Stimulated activated CD4-positive, alpha-beta T cell treated with anti-CD3 and anti-CD28 coated beads, Interleukin-1b, Interleukin-23, amount 100 ng/mL, for 4 hours (primary cell): ENCODE measurements at regions not wholly inside any gene's neighbourhood (a gene's known extent, or its start where the extent isn't known, plus 50 kb on each side); places are given as distances from the start of the nearest gene placed in this dataset.

ENCODE experiments used
- DNase-seq, 2 donors: peaks; one replicate each; pipeline ENCODE4 v3.0.0-alpha.2; 2020; ENCODE audit warnings: low read depth in 2 of 2

GRCh38 chr1:82215853-82216175 lies 415.1 kb downstream of the ADGRL2 start:
- DNase-seq, result no peak

- no peak for DNase-seq
Observed at GRCh38 chr1:82215056-82215852, 414.5 kb downstream of the ADGRL2 start.

DNA sequence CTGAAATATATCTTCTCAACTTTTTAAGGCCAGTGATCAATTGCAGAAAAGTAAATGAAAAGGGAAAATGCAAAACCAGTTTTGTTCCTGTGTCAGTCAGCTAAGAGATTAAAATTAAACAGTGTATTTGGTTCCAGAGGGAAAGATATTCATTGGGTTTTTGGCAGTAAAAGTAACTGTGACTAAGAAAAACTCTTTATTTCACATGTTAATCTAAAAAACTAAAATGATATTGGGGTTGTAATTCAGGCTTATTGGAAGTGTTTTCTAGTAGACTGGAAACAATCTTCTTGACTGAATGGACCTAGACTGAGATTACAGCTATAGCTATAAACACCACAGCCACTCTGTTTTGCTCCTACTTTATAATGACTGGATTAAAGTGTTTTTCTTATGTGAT lies 413.9 kb downstream of the ADGRL2 start:
- DNase-seq, result no peak

DNA sequence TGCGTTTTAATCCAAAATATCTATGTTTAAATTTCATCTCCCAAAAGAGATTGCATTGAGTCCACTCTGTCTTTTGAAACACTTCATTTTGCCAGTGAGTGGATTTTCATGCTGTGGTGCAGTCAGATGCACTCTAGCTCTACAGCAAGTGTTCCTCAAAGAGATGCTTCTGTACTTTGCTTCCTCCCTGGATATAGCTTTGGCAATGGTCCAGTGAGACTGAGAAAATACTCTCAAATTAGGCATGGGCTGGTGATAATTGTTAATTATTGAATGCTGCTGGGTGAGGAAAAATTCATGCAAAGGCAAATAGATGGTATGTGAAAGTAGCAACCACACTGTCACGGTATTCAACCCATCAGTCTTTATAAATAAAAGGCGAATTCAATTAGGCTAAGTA lies 396.9 kb downstream of the ADGRL2 start:
- no peak for DNase-seq

- DNase-seq, result no peak
Observed at GRCh38 chr1:82195245-82195644, 394.5 kb downstream of the ADGRL2 start.

DNA sequence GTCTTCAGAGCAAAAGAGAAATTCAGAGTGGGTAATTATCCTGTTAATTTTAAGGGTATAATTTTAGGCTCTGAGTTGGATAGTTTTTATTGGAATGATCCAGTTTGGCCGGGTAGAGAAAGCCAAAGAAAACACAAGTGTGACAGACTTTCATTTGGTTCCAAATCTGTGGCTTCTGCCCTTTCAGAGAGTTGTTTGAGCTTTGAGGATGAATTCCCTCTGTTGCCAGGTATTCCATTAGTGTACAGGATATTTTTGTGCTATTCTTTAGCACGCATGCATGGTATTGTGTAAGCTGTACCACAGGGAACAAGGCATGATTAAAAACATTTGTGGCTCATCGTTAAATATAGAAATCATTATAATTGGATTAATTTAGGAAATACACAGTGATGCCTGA lies 384.4 kb downstream of the ADGRL2 start:
- DNase-seq, result no peak

- DNase-seq, result no peak
Observed at GRCh38 chr1:82181846-82182245, 381.1 kb downstream of the ADGRL2 start.

DNA sequence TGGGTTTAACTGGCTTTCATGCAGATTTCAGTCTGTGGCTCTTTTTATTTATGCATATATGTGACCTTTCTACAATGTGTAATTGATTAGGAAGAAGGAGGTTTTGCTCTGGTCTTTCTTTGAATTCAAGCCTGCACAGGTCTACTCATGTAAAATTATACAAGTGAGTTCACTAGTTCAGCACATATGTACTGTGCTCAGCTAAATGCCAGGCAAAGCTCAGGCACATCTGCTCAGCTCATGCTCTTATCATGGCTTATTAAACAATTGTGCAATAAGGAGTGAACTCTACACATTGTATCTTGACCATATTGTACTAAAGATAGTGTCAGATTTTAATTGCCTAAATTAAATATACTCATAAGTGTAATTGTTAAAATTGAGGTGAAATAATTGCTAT lies 378.4 kb downstream of the ADGRL2 start:
- no peak for DNase-seq

- no peak for DNase-seq
Observed at GRCh38 chr1:82177192-82177591, 376.5 kb downstream of the ADGRL2 start.

GRCh38 chr1:82171955-82172354 lies 371.2 kb downstream of the ADGRL2 start:
- DNase-seq, result no peak

DNA sequence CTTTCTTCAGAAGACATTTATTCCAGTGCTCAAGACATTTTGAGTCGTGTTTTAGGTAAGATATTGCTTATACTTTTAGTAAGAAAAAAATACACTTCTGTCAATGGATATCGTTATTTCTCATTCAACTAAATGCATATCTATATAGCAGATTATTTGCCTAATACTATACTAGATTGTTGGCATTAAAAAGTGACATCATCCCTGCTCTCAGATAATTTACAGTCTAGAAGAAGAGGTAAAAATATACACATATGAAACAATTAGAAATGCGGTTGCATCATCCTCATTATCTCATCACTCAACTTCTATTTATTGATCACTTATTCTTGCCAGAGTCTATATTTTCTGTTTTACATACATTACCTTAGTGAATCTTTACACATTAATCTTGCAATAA lies 367.7 kb downstream of the ADGRL2 start:
- no peak for DNase-seq

GRCh38 chr1:82165304-82165703 lies 364.6 kb downstream of the ADGRL2 start:
- no peak for DNase-seq

GRCh38 chr1:82162486-82163420 lies 362.0 kb downstream of the ADGRL2 start:
- no peak for DNase-seq

- DNase-seq, result no peak
Observed at GRCh38 chr1:82161700-82162141, 361.0 kb downstream of the ADGRL2 start.

- no peak for DNase-seq
Observed at GRCh38 chr1:82160903-82161302, 360.2 kb downstream of the ADGRL2 start.

DNA sequence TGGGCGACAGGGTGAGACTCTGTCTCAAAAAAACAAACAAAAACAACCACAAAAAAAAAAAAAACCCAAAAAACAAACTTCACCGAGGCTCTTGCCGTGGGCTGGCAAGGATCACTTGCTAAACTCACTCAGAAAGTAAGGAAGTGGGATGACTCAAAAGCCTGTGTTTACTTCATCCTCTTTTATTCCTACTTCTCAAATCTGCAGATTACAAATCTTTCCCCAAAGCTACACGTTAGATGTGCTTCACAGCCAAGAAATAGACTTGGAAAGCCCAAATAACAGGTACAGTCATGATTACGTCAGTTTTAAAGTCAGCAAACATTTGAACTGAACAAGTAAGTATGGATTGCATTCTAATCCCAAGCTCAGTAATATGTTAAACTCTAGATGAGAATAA lies 359.3 kb downstream of the ADGRL2 start:
- no peak for DNase-seq

DNA sequence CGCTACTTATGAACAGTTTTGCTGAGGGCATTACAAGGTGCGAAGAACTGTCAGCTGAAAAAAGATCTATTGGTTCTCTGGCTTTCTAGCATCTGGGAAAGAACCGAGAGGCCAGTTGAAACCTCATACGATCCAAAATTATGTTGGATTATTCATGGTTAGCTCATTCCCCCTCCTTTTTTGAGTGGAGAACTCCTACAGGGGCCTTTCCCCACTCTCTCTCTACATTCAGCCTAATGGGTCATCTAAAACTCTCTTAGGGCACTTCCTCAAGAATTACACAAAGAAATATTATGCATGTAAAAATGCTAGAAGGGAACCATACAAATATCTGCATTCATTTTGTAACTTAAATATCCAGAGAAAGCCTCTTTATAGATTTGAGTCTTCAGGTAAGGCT lies 358.2 kb downstream of the ADGRL2 start:
- no peak for DNase-seq

DNA sequence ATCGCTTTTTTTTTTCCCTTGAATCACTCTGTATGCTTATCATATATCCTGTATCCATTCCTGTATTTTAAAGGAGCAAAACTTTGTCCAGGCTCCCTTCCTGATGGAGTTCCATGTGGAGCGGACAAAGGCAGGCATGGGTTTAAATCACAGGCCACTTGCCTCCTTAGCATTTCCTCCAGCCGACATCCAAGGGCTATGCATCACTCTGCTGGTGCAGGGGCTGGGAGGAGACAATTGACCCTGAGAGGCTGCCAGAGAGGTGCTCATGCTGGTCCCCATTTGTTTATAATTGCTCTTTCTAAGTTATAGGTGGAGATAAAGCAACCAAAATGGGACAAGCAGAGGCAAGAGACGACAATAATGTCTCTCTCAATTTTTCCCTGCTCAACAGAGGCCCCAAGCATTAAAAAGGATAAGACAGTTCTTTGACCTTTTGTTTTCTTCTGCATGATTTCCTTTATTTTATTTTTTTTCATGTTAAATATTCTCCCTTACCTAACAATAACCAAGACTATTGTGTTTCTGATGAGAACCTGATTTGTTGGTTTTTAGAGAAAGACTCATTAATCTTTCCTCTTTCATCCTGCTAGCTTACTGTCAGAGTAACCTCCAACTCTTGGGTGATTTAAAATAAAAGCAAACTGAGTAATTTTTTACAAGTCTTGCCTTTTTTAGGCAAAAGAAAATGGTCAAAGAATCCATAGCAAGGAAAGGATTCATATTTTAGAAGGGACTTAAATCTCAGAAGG lies 353.7 kb downstream of the ADGRL2 start:
- DNase-seq, result no peak

GRCh38 chr1:82153752-82154151 lies 353.0 kb downstream of the ADGRL2 start:
- no peak for DNase-seq

DNA sequence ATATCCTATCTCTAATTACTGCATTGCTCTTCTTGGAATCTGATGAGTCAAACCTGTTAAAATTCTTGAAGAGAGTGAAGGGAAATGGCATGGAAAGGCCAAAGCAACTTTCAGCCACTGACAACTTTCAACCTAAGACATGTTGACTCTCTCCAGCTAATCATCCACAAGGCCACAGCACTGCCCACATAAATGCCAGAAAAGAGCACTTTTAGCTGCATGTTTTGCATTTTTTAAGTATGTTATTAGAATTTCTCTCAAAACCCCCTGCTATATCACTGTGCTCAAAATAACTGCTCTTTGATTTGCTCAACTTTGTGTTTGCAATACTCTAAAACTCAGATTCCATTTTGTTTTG lies 352.5 kb downstream of the ADGRL2 start:
- no peak for DNase-seq

DNA sequence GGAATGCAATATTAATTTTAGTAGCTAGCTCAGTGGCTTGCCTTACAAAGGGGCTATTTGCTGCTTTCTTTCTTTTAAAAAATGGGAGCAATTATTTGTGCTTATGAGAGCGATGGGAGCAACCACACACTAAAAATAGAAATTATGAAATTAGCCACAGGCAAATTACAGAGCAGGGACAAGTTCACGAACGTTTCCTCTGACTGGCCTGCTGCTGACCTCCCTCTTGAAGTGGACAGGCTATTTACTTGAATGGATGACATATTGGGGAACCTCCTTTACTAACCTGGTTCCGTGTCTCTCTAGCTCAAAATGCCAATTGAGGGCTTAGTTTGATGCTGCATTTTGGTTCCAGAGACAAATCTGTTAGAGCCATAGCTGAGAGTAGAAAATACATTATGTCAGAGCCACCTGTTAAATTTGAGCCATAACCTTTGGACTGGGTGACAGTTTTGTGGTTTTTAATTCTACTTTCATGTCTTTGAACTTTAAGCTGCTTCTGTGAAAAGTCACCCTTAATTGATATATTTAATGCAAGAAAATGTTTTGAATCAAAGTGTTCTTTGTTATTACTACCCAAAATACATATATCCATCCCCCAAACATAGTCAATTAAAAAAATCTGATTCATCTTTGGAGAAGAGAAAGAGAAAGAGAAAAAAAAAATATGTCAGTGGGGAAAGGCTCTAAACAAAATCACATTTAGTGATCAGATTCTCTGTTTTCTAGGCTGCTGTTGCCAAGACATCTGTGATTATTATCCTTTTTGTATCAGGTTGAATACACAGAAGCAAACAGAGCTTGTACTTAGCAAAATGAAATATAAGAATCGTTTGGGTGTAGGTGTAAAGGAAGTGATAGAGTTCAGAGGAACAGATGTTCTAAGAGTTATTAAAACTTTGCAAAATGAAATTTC lies 351.9 kb downstream of the ADGRL2 start:
- DNase-seq, result no peak
